Fibroblast of skin of scalp (primary cell): ENCODE measurements at regions not wholly inside any gene's neighbourhood (a gene's known extent, or its start where the extent isn't known, plus 50 kb on each side); places are given as distances from the start of the nearest gene placed in this dataset.
A peak's percentile ranks its signal among the peaks of the same experiment; 100 is the strongest.
"Not testable (repeated sequence)": the region's sequence is repeated elsewhere in the genome, so short reads cannot be mapped to it uniquely, and the experiment has no call there.

Source experiments
- DNase-seq: peaks from one replicate; pipeline ENCODE4 v3.0.0-alpha.2; 2013

- no peak for DNase-seq
These were observed 52.2 kb upstream of the PAX3 start for GRCh38 chr2:222351035-222351434.

DNA sequence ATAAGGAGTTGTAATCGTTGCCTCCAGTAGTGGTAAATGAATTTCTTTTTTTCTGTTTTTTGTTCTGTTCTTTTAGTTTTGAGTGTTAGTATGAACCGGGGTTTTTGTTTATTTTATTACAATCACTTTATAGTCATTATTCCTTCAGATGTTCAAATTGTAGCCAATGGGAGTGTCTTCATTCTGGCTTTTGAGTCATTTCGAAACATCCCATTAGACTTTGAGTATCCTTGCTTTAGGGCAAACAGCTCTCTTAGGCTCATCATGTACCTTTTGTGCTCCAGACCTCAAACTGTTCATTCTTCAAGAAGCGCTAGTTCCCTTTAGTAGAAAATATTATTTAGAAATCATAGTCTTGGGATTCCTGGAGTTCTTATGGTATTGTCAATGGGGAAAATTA is 54.2 kb upstream of the PAX3 start:
- no peak for DNase-seq

DNA sequence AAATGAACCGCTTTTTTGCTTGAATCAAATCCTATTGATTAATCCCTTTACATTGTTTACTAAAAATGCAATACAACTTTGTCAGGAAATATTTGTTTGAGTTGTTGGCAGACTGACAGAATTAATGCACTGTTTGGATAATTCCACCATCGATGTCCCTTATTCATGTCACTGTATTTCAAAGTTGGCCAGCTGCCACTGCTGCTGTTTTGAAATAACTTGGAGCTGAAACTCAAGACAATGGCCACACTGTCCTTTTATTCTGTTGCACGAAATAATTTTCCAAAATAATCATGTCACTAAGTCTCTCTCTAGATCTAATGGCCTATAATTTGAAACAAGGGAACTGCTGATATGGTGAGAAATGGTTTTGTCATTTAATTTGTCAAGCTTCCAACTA is 55.2 kb upstream of the PAX3 start:
- no peak for DNase-seq

DNA sequence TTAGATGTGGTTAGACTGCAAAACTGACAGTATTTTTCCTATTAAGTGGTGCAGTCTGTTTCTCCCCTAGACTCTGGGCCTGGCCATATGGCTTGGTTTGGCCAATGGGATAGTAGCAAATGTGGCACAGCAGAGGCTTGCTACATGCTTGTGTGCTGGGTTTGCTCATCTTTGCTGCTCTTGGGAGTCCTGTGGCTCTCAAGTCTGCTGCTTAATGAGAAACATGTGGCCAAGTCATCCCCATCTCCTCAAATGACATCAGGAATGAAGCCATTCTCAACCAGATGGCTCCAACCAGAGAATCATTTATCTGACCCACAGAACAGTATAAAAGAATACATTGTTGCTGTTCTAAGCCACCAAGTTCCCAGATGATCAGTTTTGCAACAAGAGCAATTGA is 57.1 kb upstream of the PAX3 start:
- peak; percentile 70 for DNase-seq

DNA sequence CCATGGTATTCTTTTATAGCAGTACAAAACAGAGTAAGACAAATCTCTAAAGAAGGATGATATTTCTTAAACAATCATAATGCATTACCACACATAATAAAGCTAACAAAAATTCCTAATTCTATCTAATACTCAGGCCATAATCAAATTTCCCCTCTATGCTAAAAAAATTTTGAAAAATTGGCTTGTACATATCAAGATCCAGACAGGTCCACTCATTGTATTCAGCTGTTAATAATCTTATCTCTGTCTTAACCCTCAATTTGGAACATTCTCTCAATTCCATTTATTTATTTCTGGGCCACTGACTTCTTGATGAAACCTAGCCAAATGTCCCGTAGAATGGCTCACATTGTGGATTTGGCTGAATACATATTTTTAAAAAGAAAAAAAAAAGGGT is 59.1 kb upstream of the PAX3 start:
- no peak for DNase-seq

GRCh38 chr2:222358876-222359275 is 60.1 kb upstream of the PAX3 start:
- DNase-seq = no peak

GRCh38 chr2:222360146-222360545 is 61.3 kb upstream of the PAX3 start:
- no peak for DNase-seq

DNA sequence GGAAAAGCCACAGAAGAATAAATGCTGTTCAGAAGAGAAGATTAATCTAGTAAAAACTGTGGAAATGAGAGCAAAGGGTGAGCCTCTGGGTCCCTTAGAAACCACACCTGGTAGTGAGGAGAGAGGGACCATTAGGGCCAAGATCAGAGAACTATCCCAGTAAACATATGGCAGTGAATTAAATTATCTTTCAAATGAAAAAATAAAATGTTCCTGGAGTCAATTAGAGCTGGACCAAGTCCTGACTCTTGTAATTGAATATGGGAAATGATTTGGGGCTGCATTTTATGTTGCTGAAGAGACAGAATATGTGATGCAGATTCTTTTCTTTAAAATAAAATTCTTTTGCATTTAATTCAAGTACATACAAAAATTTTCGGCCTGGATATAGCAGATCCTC is 62.2 kb upstream of the PAX3 start:
- no peak for DNase-seq

GRCh38 chr2:222361787-222362186 is 62.6 kb upstream of the SGPP2 start:
- DNase-seq = no peak

DNA sequence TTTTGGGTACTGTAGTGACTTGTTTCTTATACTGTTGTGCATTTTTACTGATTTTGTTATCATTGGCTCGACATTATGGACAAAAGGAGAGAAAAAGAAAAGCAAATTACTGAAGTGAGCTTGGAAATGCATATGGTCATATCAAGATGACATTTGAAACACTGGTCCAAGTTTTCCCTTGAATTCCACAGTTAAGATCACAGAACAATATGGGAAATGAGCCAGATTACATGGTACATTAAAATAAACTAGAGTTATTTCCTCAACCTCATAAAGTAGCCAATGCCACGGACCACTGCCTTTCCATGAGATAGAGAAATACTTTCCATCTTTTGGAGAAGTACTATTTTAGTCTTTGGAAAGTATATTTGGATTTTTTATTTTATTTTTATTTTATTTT is 62.0 kb upstream of the SGPP2 start:
- no peak for DNase-seq

DNA sequence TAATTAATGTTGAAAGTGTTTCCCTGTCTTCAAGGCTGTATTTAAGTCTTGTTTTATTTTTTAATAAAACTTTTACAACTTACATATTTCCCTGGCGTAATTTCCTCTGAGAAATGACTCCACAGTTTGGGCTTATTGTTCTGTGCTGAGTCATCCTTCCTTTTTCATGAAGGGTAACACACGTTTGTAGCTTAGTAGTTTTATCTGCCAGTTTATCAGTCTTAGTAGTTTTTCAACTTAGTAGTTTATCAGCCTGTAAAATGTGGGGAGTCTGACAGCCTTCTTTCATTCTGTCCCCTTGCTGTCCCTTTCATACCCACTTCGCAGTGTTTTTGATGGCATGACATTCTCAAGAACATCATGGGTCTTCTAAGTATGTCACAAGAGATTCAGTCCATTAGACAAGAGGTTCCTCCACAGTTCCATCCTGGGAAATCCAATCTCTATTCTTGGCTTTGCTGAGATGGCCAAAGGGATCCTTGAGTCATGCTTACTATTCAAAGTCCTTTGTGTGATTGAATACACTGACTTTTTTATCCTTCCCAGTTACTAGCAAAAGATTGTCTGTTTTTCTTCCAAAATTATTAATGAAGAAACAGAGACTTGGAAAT is 60.0 kb upstream of the SGPP2 start:
- no peak for DNase-seq

DNA sequence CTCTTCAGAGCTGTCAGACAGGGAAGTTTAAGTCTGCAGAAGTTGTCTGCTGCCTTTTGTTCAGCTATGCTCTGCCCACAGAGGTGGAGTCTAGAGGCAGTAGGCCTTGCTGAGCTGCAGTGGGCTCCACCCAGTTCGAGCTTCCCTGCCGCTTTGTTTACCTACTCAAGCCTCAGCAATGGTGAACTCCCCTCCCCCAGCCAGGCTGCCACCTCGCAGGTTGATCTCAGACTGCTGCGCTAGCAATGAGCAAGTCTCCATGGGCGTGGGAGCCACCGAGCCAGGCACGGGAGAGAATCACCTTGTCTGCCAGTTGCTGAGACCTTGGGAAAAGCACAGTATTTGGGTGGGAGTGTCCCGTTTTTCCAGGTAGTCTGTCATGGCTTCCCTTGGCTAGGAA is 56.1 kb upstream of the SGPP2 start:
- not testable (repeated sequence) for DNase-seq

- DNase-seq = no peak
These were observed 51.4 kb upstream of the SGPP2 start for GRCh38 chr2:222372993-222373392.
